Activated naive CD8-positive, alpha-beta T cell treated with anti-CD3 and anti-CD28 coated beads, Interleukin-2, amount 50 U/mL, for 24 hours (primary cell): ENCODE measurements at regions not wholly inside any gene's neighbourhood (a gene's known extent, or its start where the extent isn't known, plus 50 kb on each side); places are given as distances from the start of the nearest gene placed in this dataset.
"Not testable (repeated sequence)": the region's sequence is repeated elsewhere in the genome, so short reads cannot be mapped to it uniquely, and the experiment has no call there.

Experiments used
- ATAC-seq: fragments of 150-1000 bp; cut with Tn5 transposase; one replicate; pipeline ENCODE4 v1.10.0; 2021
- DNase-seq: peaks from one replicate; pipeline ENCODE4 v3.0.0; 2021
- H3K27ac Mint-ChIP-seq: one replicate; pipeline ENCODE4 v1.8.0; 2021; ENCODE audit warnings: mild to moderate bottlenecking, mixed read lengths
- H3K27me3 Mint-ChIP-seq: one replicate; pipeline ENCODE4 v1.8.0; 2021; ENCODE audit warnings: mixed read lengths
- H3K36me3 Mint-ChIP-seq: one replicate; pipeline ENCODE4 v1.8.0; 2021; ENCODE audit warnings: low read depth, mixed read lengths
- H3K4me1 Mint-ChIP-seq: one replicate; pipeline ENCODE4 v1.8.0; 2021; ENCODE audit warnings: mixed read lengths
- H3K4me3 Mint-ChIP-seq: one replicate; pipeline ENCODE4 v1.8.0; 2021; ENCODE audit warnings: mild to moderate bottlenecking, moderate library complexity, mixed read lengths
- H3K9me3 Mint-ChIP-seq: one replicate; pipeline ENCODE4 v1.8.0; 2021; ENCODE audit warnings: mixed read lengths

GRCh38 chr2:2773080-2773479 is 442.0 kb upstream of the MYT1L start:
- H3K4me3 Mint-ChIP-seq, H3K9me3 Mint-ChIP-seq, ATAC-seq: not testable (repeated sequence)

GRCh38 chr2:2771721-2772411 is 440.8 kb upstream of the MYT1L start:
- H3K27me3 Mint-ChIP-seq: no peaks in the 10 kb centered on the region
- ATAC-seq (no peak), DNase-seq (no peak)
- H3K4me3 Mint-ChIP-seq: no peak overlapping the region
- H3K9me3 Mint-ChIP-seq: no peaks in the 10 kb centered on the region
- no peaks in the 10 kb centered on the region for H3K4me1 Mint-ChIP-seq
- H3K36me3 Mint-ChIP-seq: no peaks in the 10 kb centered on the region
- H3K27ac Mint-ChIP-seq: no peak overlapping the region

More at GRCh38 chr2:2773080-2773479, 442.0 kb upstream of the MYT1L start:
- H3K27ac Mint-ChIP-seq, H3K4me1 Mint-ChIP-seq, H3K27me3 Mint-ChIP-seq, DNase-seq, H3K36me3 Mint-ChIP-seq: not testable (repeated sequence)

- no peaks in the 10 kb centered on the region for H3K4me1 Mint-ChIP-seq
- no peak overlapping the region for H3K4me3 Mint-ChIP-seq
- no peaks in the 10 kb centered on the region for H3K9me3 Mint-ChIP-seq
- H3K27me3 Mint-ChIP-seq: no peaks in the 10 kb centered on the region
- no peak overlapping the region for H3K27ac Mint-ChIP-seq
- no peak for DNase-seq
- ATAC-seq: no peak
- H3K36me3 Mint-ChIP-seq: no peaks in the 10 kb centered on the region
These were observed 438.7 kb upstream of the MYT1L start for GRCh38 chr2:2769481-2770431.

DNA sequence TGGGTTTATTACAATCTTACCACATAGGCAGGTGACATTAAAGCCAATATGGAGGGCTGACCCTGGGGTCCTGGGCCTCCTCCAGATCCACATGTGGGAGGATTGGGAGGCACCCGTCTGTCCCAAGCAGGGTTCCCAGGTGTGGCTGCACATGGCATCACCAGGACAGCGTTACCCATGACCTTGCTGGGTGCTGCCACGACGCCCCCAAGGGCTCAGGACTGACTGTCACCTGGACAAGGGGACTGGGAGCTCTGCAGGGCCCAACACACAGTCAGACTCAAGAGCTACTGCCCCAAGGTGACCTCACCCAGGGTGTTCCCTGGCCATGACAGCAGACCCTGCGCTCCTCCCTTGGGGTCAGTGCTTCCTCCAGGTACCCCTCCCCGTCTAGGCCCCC is 437.4 kb upstream of the MYT1L start:
- H3K4me3 Mint-ChIP-seq: no peak overlapping the region
- no peaks in the 10 kb centered on the region for H3K4me1 Mint-ChIP-seq
- no peak overlapping the region for H3K27ac Mint-ChIP-seq
- no peak for DNase-seq
- H3K36me3 Mint-ChIP-seq: no peaks in the 10 kb centered on the region
- ATAC-seq: no peak
- H3K27me3 Mint-ChIP-seq: no peaks in the 10 kb centered on the region
- no peaks in the 10 kb centered on the region for H3K9me3 Mint-ChIP-seq

GRCh38 chr2:2767837-2768236 is 436.8 kb upstream of the MYT1L start:
- DNase-seq (no peak), ATAC-seq (no peak)
- Mint-ChIP-seq H3K9me3 (no peaks in the 10 kb centered on the region), H3K27ac (no peak overlapping the region), H3K4me1 (no peaks in the 10 kb centered on the region), H3K4me3 (no peak overlapping the region), H3K36me3 (no peaks in the 10 kb centered on the region), H3K27me3 (no peaks in the 10 kb centered on the region)

DNA sequence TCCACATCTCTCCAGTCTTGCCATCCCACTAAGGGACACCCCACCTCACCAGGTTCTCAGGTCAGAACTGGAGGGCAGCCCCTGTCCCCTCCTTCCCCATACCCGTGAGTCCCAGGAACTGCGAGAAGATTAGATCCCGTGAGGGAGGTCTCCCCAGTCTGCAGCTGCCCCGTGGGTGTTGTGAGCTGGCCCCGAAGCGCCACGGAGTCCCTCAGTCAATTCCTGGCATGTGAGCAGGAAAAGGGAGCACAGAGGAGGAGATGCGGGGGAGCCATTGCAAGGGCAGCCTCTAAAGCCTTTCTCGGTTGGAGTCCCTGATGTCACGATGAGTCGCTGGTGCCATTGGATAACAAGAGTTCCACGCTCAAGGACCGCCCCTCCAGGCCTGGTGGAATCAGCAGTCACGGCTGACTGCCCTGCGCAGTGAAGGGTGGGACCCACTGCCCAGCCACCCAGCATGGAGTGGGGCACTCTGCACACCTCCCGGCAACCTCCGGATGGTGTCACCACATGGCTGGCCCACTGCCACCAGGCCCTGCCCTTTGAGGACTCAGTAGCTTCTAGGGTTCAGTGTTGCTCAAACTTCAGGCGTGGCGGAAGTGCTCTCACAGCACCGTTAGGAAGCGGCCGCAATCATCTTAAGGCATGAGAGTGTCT is 434.9 kb upstream of the MYT1L start:
- no peak for DNase-seq
- ATAC-seq: no peak
- Mint-ChIP-seq H3K4me3 (no peak overlapping the region), H3K27ac (no peak overlapping the region), H3K27me3 (no peaks in the 10 kb centered on the region), H3K4me1 (no peaks in the 10 kb centered on the region), H3K9me3 (no peaks in the 10 kb centered on the region), H3K36me3 (no peaks in the 10 kb centered on the region)

GRCh38 chr2:2765176-2765800 is 434.2 kb upstream of the MYT1L start:
- no peak for ATAC-seq
- Mint-ChIP-seq H3K36me3 (no peaks in the 10 kb centered on the region), H3K4me1 (no peaks in the 10 kb centered on the region), H3K9me3 (no peaks in the 10 kb centered on the region), H3K27ac (no peak overlapping the region), H3K27me3 (no peaks in the 10 kb centered on the region), H3K4me3 (no peak overlapping the region)
- DNase-seq: no peak

DNA sequence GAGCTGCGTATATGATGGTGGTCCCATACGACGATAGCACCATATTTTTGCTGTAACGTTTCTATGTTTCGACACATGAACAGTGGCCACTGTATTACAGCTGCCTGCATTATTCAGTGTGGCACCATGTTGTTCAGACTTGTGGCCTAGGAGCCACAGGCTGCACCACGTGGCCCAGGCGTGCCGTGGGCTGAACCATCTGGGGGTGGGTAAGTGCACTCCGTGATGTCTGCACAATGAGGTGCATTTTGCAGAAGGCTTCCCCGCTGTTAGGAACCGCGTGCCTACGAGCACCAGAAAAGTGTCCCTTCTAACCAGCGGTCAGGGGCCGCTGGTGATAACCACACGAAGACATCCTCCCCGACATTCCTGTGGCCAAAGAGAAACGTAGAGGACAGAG is 433.7 kb upstream of the MYT1L start:
- no peaks in the 10 kb centered on the region for H3K4me1 Mint-ChIP-seq
- no peaks in the 10 kb centered on the region for H3K9me3 Mint-ChIP-seq
- H3K27me3 Mint-ChIP-seq: no peaks in the 10 kb centered on the region
- H3K36me3 Mint-ChIP-seq: no peaks in the 10 kb centered on the region
- DNase-seq (no peak), ATAC-seq (no peak)
- no peak overlapping the region for H3K27ac Mint-ChIP-seq
- no peak overlapping the region for H3K4me3 Mint-ChIP-seq

- ATAC-seq (no peak), DNase-seq (no peak)
- no peaks in the 10 kb centered on the region for H3K9me3 Mint-ChIP-seq
- no peaks in the 10 kb centered on the region for H3K27me3 Mint-ChIP-seq
- H3K4me3 Mint-ChIP-seq: no peak overlapping the region
- no peaks in the 10 kb centered on the region for H3K4me1 Mint-ChIP-seq
- no peak overlapping the region for H3K27ac Mint-ChIP-seq
- no peaks in the 10 kb centered on the region for H3K36me3 Mint-ChIP-seq
These were observed 432.9 kb upstream of the MYT1L start for GRCh38 chr2:2764001-2764355.

- Mint-ChIP-seq H3K27ac (no peak overlapping the region), H3K4me1 (no peaks in the 10 kb centered on the region), H3K36me3 (no peaks in the 10 kb centered on the region), H3K9me3 (no peaks in the 10 kb centered on the region), H3K27me3 (no peaks in the 10 kb centered on the region), H3K4me3 (no peak overlapping the region)
- DNase-seq: no peak
- no peak for ATAC-seq
These were observed 432.4 kb upstream of the MYT1L start for GRCh38 chr2:2763351-2764000.

DNA sequence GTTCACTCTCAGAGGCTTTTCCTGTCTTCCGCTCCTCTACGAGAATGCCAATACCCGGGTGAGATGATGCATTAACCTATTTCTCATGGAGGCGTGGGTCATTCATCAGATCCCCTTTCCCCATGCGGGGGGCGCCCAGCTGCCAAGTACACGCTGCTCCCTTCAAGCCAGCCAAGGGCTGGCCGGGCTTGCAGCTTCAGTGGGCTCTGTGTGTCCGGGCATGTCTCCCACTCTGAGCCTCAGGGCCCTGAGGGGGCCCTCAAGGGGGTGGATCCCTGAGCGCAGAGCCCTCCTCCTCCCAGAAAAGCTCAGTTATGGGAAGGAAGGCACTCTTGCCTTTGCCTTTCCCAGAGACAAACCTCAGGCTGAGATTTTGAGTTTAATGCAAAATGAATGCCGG is 431.8 kb upstream of the MYT1L start:
- H3K27ac Mint-ChIP-seq: no peak overlapping the region
- H3K4me1 Mint-ChIP-seq: no peaks in the 10 kb centered on the region
- no peak for ATAC-seq

GRCh38 chr2:2762166-2762908 is 431.3 kb upstream of the MYT1L start:
- DNase-seq (no peak), ATAC-seq (no peak)
- Mint-ChIP-seq H3K36me3 (no peaks in the 10 kb centered on the region), H3K27ac (no peak overlapping the region), H3K4me3 (no peak overlapping the region), H3K9me3 (no peaks in the 10 kb centered on the region), H3K4me1 (no peaks in the 10 kb centered on the region), H3K27me3 (no peaks in the 10 kb centered on the region)

More for the DNA sequence above, 431.8 kb upstream of the MYT1L start:
- Mint-ChIP-seq H3K4me3 (no peak overlapping the region), H3K9me3 (no peaks in the 10 kb centered on the region), H3K36me3 (no peaks in the 10 kb centered on the region), H3K27me3 (no peaks in the 10 kb centered on the region)
- no peak for DNase-seq

DNA sequence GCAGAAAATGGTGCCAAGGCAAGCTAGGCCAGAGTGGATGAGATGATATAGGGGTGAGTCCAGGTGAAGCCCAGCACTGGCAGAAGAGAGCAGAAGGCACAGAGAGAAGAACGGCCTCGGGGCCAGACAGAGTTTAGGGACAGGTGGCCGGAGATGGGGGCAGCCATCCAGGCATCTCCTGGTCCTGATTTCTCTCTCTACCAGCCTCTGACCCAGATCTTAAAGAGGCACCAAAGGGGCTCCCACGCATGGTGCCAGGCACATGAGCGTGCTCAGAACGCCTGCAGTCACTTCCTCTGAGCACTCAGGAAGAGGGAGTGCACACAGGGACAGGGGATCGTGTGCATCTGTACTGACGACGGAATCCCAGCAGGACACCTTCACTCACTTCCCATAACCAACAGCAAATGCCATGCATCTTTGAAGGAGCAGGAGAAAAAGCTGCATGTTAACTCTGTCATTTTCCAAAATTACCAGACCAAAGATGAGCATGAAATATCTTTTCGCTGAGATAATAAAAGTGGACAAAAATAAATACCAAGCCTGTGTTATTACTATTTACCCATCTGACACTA is 427.8 kb upstream of the MYT1L start:
- peaks cover 4% of the 10 kb centered on the region for H3K9me3 Mint-ChIP-seq
- H3K27ac Mint-ChIP-seq: no peak overlapping the region
- no peak for DNase-seq
- H3K27me3 Mint-ChIP-seq: no peaks in the 10 kb centered on the region
- H3K4me3 Mint-ChIP-seq: no peak overlapping the region
- peaks cover 2% of the 10 kb centered on the region for H3K36me3 Mint-ChIP-seq
- ATAC-seq: no peak
- no peaks in the 10 kb centered on the region for H3K4me1 Mint-ChIP-seq
